ENCODE measurements at regions not wholly inside any gene's neighbourhood (a gene's known extent, or its start where the extent isn't known, plus 50 kb on each side); places are given as distances from the start of the nearest gene placed in this dataset.

DNA sequence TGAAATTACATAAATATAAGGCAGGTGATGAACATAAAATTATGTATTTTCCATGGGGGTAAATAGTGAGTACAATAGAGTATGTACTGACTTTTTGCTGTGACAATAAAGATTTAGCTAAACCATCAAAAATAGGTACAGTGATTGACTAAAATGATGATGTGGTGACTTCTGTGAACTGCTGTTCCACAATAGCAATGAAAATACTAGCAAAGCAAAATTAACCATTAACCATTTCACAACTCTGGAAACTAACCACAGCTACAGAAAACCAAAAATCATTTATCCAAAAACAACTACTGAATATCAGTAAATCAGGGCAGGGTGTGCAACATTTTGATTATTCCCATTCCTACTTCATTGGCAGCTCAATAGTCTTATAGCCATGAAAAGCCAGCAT lies 161.4 kb upstream of the GYPC start:
- Histone ChIP-seq H3K36me3 (ENCODE audit: control insufficient read depth in 2 of 3, insufficient read depth in 3 of 3, low read length in 3 of 3) (no peaks in the 10 kb centered on the region), H3K4me1 (ENCODE audit: control insufficient read depth in 2 of 3, insufficient read depth in 2 of 3, low read depth in 1 of 3, low read length in 3 of 3) (no peaks in the 10 kb centered on the region), H3K27ac (ENCODE audit: low read depth in 2 of 2, low read length in 2 of 2) (no peak overlapping the region), H3K27me3 (ENCODE audit: control insufficient read depth, insufficient read depth, low read length) (no peaks in the 10 kb centered on the region), H3K9ac (ENCODE audit: low read length in 3 of 3) (no peak overlapping the region), H3K9me3 (ENCODE audit: control insufficient read depth in 2 of 3, insufficient read depth in 1 of 3, low read length in 3 of 3) (no peaks in the 10 kb centered on the region), H3K4me3 (ENCODE audit: low read length in 3 of 3) (no peak overlapping the region)
- TF ChIP-seq, protein P1, sequence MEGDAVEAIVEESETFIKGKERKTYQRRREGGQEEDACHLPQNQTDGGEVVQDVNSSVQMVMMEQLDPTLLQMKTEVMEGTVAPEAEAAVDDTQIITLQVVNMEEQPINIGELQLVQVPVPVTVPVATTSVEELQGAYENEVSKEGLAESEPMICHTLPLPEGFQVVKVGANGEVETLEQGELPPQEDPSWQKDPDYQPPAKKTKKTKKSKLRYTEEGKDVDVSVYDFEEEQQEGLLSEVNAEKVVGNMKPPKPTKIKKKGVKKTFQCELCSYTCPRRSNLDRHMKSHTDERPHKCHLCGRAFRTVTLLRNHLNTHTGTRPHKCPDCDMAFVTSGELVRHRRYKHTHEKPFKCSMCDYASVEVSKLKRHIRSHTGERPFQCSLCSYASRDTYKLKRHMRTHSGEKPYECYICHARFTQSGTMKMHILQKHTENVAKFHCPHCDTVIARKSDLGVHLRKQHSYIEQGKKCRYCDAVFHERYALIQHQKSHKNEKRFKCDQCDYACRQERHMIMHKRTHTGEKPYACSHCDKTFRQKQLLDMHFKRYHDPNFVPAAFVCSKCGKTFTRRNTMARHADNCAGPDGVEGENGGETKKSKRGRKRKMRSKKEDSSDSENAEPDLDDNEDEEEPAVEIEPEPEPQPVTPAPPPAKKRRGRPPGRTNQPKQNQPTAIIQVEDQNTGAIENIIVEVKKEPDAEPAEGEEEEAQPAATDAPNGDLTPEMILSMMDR (IDR thresholded peaks at IDR 0.05; ENCODE audit: borderline replicate concordance, extremely low read depth, insufficient read depth): no peak
- no peak for DNase-seq
- no peak for FAIRE-seq
- intact Hi-C loops (cut with DNase I): no loop called here

DNA sequence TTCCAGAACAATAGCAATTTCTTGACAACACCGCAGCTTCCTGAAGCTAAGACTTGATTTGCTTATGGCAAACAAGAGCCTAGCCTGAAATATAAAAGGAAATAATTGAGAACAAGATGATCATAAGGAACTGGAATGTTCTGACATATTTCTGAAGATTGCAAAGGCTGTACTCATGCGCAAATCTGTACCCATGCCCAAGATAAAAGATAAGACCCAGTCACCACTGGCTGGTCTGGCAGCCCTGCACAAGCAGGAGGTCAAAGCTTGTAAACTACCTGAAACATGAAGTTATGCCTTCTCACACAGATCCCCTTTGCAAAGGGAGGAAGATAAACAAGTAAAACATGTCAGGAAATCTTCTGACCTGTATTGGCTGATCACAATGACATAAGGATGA lies 160.8 kb upstream of the GYPC start:
- H3K4me3 ChIP-seq (ENCODE audit: low read length in 3 of 3): no peak overlapping the region
- H3K4me1 ChIP-seq (ENCODE audit: control insufficient read depth in 2 of 3, insufficient read depth in 2 of 3, low read depth in 1 of 3, low read length in 3 of 3): no peaks in the 10 kb centered on the region
- FAIRE-seq: no peak
- intact Hi-C loops (cut with DNase I): no loop called here
- H3K36me3 ChIP-seq (ENCODE audit: control insufficient read depth in 2 of 3, insufficient read depth in 3 of 3, low read length in 3 of 3): no peaks in the 10 kb centered on the region
- no peak for DNase-seq
- TF ChIP-seq, protein P1 (IDR thresholded peaks at IDR 0.05; ENCODE audit: borderline replicate concordance, extremely low read depth, insufficient read depth): no peak
- no peak overlapping the region for H3K9ac ChIP-seq (ENCODE audit: low read length in 3 of 3)
- no peak overlapping the region for H3K27ac ChIP-seq (ENCODE audit: low read depth in 2 of 2, low read length in 2 of 2)
- no peaks in the 10 kb centered on the region for H3K9me3 ChIP-seq (ENCODE audit: control insufficient read depth in 2 of 3, insufficient read depth in 1 of 3, low read length in 3 of 3)
- H3K27me3 ChIP-seq (ENCODE audit: control insufficient read depth, insufficient read depth, low read length): no peaks in the 10 kb centered on the region

DNA sequence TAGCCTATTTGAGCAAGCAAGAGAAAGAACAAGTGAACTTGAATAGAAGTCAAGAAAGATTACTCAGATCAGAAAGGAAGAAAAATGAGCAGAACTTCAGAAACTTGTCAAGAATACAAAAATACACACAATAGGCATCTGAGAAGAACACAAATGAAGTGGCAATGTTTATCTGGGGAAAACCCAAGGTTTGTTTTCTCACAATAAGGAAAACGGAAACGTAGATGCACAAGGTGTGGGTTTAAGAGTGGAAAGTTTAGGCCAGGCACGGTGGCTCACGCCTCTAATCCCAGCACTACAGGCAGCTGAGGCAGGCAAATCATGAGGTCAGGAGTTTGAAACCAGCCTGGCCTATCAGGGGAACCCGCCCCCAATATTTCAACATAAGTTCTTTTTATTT lies 159.5 kb upstream of the GYPC start:
- Histone ChIP-seq H3K4me3 (ENCODE audit: low read length in 3 of 3) (no peak overlapping the region), H3K36me3 (ENCODE audit: control insufficient read depth in 2 of 3, insufficient read depth in 3 of 3, low read length in 3 of 3) (no peaks in the 10 kb centered on the region), H3K27ac (ENCODE audit: low read depth in 2 of 2, low read length in 2 of 2) (no peak overlapping the region), H3K4me1 (ENCODE audit: control insufficient read depth in 2 of 3, insufficient read depth in 2 of 3, low read depth in 1 of 3, low read length in 3 of 3) (no peaks in the 10 kb centered on the region), H3K9me3 (ENCODE audit: control insufficient read depth in 2 of 3, insufficient read depth in 1 of 3, low read length in 3 of 3) (no peaks in the 10 kb centered on the region), H3K27me3 (ENCODE audit: control insufficient read depth, insufficient read depth, low read length) (no peaks in the 10 kb centered on the region), H3K9ac (ENCODE audit: low read length in 3 of 3) (no peak overlapping the region)
- DNase-seq (no peak), FAIRE-seq (no peak)
- TF ChIP-seq, protein P1 (IDR thresholded peaks at IDR 0.05; ENCODE audit: borderline replicate concordance, extremely low read depth, insufficient read depth): no peak
- intact Hi-C loops (cut with DNase I): no loop called here

DNA sequence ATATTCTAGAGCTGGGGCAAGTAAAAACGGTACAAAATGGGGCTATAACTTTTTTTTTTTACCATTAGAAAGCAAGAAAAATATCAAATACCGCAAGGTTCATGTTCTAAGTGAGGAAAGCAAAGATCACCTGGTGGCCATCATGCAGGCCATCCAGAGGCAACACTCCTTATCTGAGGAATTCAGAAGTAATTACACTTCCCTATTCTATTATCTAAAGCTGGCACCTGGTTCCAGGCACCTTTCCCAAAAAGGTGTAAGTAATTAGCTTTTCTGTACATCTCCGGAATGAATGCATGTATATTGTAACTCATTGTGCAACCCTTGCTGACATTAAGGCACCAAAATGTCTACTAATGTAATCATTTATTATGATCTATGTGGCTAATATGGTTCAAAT lies 152.5 kb upstream of the GYPC start:
- no peaks in the 10 kb centered on the region for H3K4me1 ChIP-seq (ENCODE audit: control insufficient read depth in 2 of 3, insufficient read depth in 2 of 3, low read depth in 1 of 3, low read length in 3 of 3)
- no peak for FAIRE-seq
- no peak for DNase-seq

More for the DNA sequence above, 152.5 kb upstream of the GYPC start:
- intact Hi-C loops (cut with DNase I): no loop called here
- Histone ChIP-seq H3K4me3 (ENCODE audit: low read length in 3 of 3) (no peak overlapping the region), H3K9ac (ENCODE audit: low read length in 3 of 3) (no peak overlapping the region), H3K27ac (ENCODE audit: low read depth in 2 of 2, low read length in 2 of 2) (no peak overlapping the region), H3K36me3 (ENCODE audit: control insufficient read depth in 2 of 3, insufficient read depth in 3 of 3, low read length in 3 of 3) (no peaks in the 10 kb centered on the region), H3K27me3 (ENCODE audit: control insufficient read depth, insufficient read depth, low read length) (no peaks in the 10 kb centered on the region), H3K9me3 (ENCODE audit: control insufficient read depth in 2 of 3, insufficient read depth in 1 of 3, low read length in 3 of 3) (no peaks in the 10 kb centered on the region)
- TF ChIP-seq, protein P1 (IDR thresholded peaks at IDR 0.05; ENCODE audit: borderline replicate concordance, extremely low read depth, insufficient read depth): no peak
